HG03558 (cell line): ENCODE measurements at regions not wholly inside any gene's neighbourhood (a gene's known extent, or its start where the extent isn't known, plus 50 kb on each side); places are given as distances from the start of the nearest gene placed in this dataset.
"Not testable (repeated sequence)": the region's sequence is repeated elsewhere in the genome, so short reads cannot be mapped to it uniquely, and the experiment has no call there.

Experiments
- ATAC-seq: cut with Tn5 transposase; IDR thresholded peaks from one replicate; pipeline ENCODE4 v1.9.1; 2021; ENCODE audit warnings: moderate number of reproducible peaks; ENCODE audit not compliant: unreplicated experiment; ENCODE audit errors: extremely low read depth

GRCh38 chr14:40762685-40763084, 844.0 kb upstream of the LRFN5 start:
- no peak for ATAC-seq

- no peak for ATAC-seq
Measured at GRCh38 chr14:40762177-40762576, 844.5 kb upstream of the LRFN5 start.

GRCh38 chr14:40760704-40761103, 846.0 kb upstream of the LRFN5 start:
- ATAC-seq: no peak

GRCh38 chr14:40758076-40758475, 848.6 kb upstream of the LRFN5 start:
- no peak for ATAC-seq

- ATAC-seq: no peak
Measured at GRCh38 chr14:40757376-40757950, 849.2 kb upstream of the LRFN5 start.

- no peak for ATAC-seq
Measured at GRCh38 chr14:40733206-40733605, 873.5 kb upstream of the LRFN5 start.

- no peak for ATAC-seq
Measured at GRCh38 chr14:40727107-40727506, 879.6 kb upstream of the LRFN5 start.

- no peak for ATAC-seq
Measured at GRCh38 chr14:40713387-40713786, 893.3 kb upstream of the LRFN5 start.

- ATAC-seq: no peak
Measured at GRCh38 chr14:40697231-40697630, 909.4 kb upstream of the LRFN5 start.

GRCh38 chr14:40694023-40694422, 912.7 kb upstream of the LRFN5 start:
- ATAC-seq: no peak

- no peak for ATAC-seq
Measured at GRCh38 chr14:40691066-40691465, 915.6 kb upstream of the LRFN5 start.

GRCh38 chr14:40685764-40686163, 920.9 kb upstream of the LRFN5 start:
- no peak for ATAC-seq

GRCh38 chr14:40684328-40684727, 922.3 kb upstream of the LRFN5 start:
- no peak for ATAC-seq

GRCh38 chr14:40682131-40682913, 924.4 kb upstream of the LRFN5 start:
- ATAC-seq: no peak

GRCh38 chr14:40679256-40679655, 927.4 kb upstream of the LRFN5 start:
- no peak for ATAC-seq

- not testable (repeated sequence) for ATAC-seq
Measured at GRCh38 chr14:40677206-40677605, 929.5 kb upstream of the LRFN5 start.

- no peak for ATAC-seq
Measured at GRCh38 chr14:40674502-40674901, 932.2 kb upstream of the LRFN5 start.

- ATAC-seq: no peak
Measured at GRCh38 chr14:40656311-40656710, 950.4 kb upstream of the LRFN5 start.

GRCh38 chr14:40652089-40652691, 954.5 kb upstream of the LRFN5 start:
- no peak for ATAC-seq

GRCh38 chr14:40630471-40630870, 976.2 kb upstream of the LRFN5 start:
- no peak for ATAC-seq

- not testable (repeated sequence) for ATAC-seq
Measured at GRCh38 chr14:40629551-40630137, 977.0 kb upstream of the LRFN5 start.
